Chondrocyte (in vitro differentiated cells): ENCODE measurements at regions not wholly inside any gene's neighbourhood (a gene's known extent, or its start where the extent isn't known, plus 50 kb on each side); places are given as distances from the start of the nearest gene placed in this dataset.

Experiments used
- DNase-seq: peaks from one replicate; pipeline ENCODE4 v3.0.0; 2021; ENCODE audit warnings: mixed read lengths, low spot score
- H3K27ac Mint-ChIP-seq: one replicate; pipeline ENCODE4 v1.8.0; 2021; ENCODE audit warnings: mild to moderate bottlenecking, moderate library complexity, mixed read lengths; ENCODE audit not compliant: unreplicated experiment
- H3K27me3 Mint-ChIP-seq: 2 replicates; pipeline ENCODE4 v1.8.0; 2021; ENCODE audit warnings: low read depth, mixed read lengths
- H3K36me3 Mint-ChIP-seq: 2 replicates; pipeline ENCODE4 v1.8.0; 2021; ENCODE audit warnings: low read depth, mixed read lengths
- H3K4me1 Mint-ChIP-seq: 2 replicates; pipeline ENCODE4 v1.8.0; 2021; ENCODE audit warnings: low read depth, mild to moderate bottlenecking, mixed read lengths
- H3K4me3 Mint-ChIP-seq: one replicate; pipeline ENCODE4 v1.8.0; 2021; ENCODE audit warnings: mild to moderate bottlenecking, moderate library complexity, mixed read lengths; ENCODE audit not compliant: unreplicated experiment
- H3K9me3 Mint-ChIP-seq: 2 replicates; pipeline ENCODE4 v1.8.0; 2021; ENCODE audit warnings: low read depth, mixed read lengths
- TF ChIP-seq, protein P1 (sequence below): fragments of 200-600 bp; sonication (generic); IDR thresholded peaks from 2 replicates; pipeline ENCODE4 v1.5.0; 2021; ENCODE audit warnings: antibody characterized with exemption, mild to moderate bottlenecking, moderate library complexity

DNA sequence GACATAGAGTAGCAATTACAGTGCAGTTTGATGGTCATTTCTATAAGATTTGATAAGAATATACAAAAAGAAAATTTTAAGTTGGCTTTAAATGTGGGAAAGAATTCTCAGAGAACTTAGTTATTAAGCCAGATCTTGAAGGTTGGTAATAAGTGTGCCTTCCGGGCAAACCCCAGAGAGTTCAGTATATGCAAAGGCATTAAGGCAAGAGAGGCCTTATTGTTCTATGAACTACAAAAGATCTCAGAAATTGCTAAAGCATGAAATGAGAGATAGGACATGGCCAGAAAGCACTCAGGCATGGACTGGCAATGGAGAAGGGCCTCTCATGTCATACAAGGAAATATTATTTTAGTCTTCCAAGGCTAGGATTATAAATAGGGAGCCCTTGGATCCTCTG, 390.2 kb upstream of the C1orf87 start:
- TF ChIP-seq, protein P1, sequence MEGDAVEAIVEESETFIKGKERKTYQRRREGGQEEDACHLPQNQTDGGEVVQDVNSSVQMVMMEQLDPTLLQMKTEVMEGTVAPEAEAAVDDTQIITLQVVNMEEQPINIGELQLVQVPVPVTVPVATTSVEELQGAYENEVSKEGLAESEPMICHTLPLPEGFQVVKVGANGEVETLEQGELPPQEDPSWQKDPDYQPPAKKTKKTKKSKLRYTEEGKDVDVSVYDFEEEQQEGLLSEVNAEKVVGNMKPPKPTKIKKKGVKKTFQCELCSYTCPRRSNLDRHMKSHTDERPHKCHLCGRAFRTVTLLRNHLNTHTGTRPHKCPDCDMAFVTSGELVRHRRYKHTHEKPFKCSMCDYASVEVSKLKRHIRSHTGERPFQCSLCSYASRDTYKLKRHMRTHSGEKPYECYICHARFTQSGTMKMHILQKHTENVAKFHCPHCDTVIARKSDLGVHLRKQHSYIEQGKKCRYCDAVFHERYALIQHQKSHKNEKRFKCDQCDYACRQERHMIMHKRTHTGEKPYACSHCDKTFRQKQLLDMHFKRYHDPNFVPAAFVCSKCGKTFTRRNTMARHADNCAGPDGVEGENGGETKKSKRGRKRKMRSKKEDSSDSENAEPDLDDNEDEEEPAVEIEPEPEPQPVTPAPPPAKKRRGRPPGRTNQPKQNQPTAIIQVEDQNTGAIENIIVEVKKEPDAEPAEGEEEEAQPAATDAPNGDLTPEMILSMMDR, result no peak
- H3K4me1 Mint-ChIP-seq, result peaks cover 11% of the 10 kb centered on the region
- DNase-seq, result no peak
- H3K27ac Mint-ChIP-seq, result no peak overlapping the region
- H3K36me3 Mint-ChIP-seq, result peaks cover 4% of the 10 kb centered on the region
- no peaks in the 10 kb centered on the region for H3K27me3 Mint-ChIP-seq
- H3K9me3 Mint-ChIP-seq, result peaks cover 11% of the 10 kb centered on the region
- no peak overlapping the region for H3K4me3 Mint-ChIP-seq

DNA sequence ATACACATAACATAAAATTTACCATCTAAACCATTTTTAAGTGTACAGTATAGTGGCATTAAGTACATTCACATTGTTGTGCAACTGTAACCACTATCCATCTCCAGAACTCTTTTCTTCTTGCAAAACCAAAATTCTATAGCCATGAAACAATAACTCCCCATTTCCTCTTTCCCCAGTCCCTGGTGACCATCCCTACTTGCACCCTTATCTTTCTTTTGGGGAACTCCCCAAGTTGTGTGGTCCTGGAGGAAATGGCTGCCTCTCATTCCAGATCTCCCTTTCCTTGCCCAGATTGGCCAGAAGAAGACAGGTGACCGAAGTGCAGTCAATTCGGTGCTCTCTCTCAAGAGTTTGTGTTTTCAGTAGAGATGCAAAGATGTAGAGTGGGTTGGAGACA, 389.6 kb upstream of the C1orf87 start:
- TF ChIP-seq, protein P1, result no peak
- Mint-ChIP-seq H3K36me3 (peaks cover 4% of the 10 kb centered on the region), H3K4me3 (no peak overlapping the region), H3K27me3 (no peaks in the 10 kb centered on the region), H3K9me3 (peaks cover 18% of the 10 kb centered on the region), H3K27ac (no peak overlapping the region), H3K4me1 (peaks cover 11% of the 10 kb centered on the region)
- DNase-seq, result no peak

DNA sequence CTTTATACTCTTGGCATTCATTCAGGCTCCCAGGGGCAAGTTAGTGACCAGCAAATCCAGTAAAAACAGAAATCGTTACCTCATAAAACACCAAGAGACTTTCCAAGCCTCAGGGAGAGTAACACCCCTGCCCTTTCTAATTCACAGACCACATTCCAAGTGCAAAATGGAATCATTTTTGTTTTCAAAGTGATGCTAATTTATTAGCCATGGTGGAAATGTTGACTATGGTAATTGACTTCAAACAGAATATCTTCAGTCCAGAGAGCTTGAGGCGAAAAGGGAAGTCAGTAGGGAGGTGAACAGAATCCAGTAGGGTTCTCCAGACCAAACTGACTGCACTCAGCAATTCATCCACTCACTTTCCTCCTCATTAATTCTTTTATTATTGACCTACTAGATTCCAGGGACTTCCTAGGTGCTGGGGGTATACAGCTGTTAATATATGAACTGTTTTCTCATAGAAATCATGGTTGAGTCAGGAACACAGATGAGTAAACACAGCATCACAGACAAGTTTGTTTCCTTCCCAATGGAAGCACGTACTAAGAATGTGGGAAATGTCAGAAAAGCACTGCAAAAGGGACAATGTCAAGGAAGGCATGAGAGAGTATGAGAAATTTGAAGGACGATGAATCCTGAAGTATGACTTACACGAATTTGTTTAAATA, 388.5 kb upstream of the C1orf87 start:
- Mint-ChIP-seq H3K4me3 (no peak overlapping the region), H3K27ac (no peak overlapping the region), H3K9me3 (peaks cover 25% of the 10 kb centered on the region), H3K36me3 (peaks cover 8% of the 10 kb centered on the region), H3K4me1 (peaks cover 11% of the 10 kb centered on the region), H3K27me3 (no peaks in the 10 kb centered on the region)
- DNase-seq, result no peak
- TF ChIP-seq, protein P1, result no peak

DNA sequence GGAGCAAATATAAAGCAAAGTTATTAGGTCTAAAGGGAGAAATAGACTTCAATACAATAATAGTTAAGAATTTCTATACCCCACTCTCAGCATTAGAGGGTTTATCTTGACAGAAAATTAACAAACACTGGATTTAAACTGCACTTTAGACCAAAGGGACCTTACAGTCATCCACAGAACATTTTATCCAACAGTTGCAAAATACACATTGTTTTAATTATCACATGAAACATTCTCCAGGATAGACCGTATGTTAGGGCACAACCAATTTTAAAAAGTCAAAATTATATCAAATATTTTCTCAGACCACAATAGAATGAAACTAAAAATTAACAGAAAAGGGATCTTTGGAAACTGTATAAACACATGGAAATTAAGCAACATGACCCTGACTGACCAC, 384.5 kb upstream of the C1orf87 start:
- H3K9me3 Mint-ChIP-seq, result peaks cover 29% of the 10 kb centered on the region
- no peak overlapping the region for H3K27ac Mint-ChIP-seq
- TF ChIP-seq, protein P1, result no peak
- no peak for DNase-seq
- no peak overlapping the region for H3K4me3 Mint-ChIP-seq
- no peaks in the 10 kb centered on the region for H3K27me3 Mint-ChIP-seq
- peaks cover 11% of the 10 kb centered on the region for H3K4me1 Mint-ChIP-seq
- H3K36me3 Mint-ChIP-seq, result peaks cover 11% of the 10 kb centered on the region

DNA sequence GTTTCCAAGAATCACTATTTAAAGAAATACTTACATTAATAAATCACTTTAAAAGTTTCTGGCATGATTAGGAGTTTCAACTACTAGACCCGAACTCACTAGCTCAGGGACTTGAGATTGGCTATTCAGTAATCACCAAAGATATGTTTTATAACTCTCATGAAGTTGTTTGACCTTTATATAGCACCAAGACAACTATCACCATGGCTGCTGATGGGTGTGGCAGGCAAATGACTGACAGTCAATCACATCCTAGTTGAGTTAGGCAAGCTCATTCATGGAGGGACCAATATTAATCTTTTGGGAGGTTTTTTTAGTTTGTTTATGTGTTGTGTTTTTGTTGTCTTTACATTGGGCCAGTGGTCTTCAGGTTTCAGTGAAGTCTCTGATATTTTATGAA, 376.3 kb upstream of the C1orf87 start:
- H3K27ac Mint-ChIP-seq, result no peak overlapping the region
- TF ChIP-seq, protein P1, result no peak
- DNase-seq, result no peak

More for the DNA sequence above, 376.3 kb upstream of the C1orf87 start:
- Mint-ChIP-seq H3K27me3 (no peaks in the 10 kb centered on the region), H3K4me1 (no peaks in the 10 kb centered on the region), H3K36me3 (peaks cover 2% of the 10 kb centered on the region), H3K9me3 (peaks cover 9% of the 10 kb centered on the region), H3K4me3 (no peak overlapping the region)
